MM.1S (cell line): ENCODE measurements at regions not wholly inside any gene's neighbourhood (a gene's known extent, or its start where the extent isn't known, plus 50 kb on each side); places are given as distances from the start of the nearest gene placed in this dataset.

Source experiments
- DNase-seq: peaks from one replicate; pipeline ENCODE4 v3.0.0-alpha.2; 2015
- H2AFZ ChIP-seq: fragments of 300-600 bp; sonication (generic); 2 replicates; pipeline ENCODE4 v1.6.0; 2016; ENCODE audit warnings: antibody characterized with exemption, low read length
- H3F3A ChIP-seq: fragments of 300-600 bp; sonication (generic); 2 replicates; pipeline ENCODE4 v1.6.1; 2016; ENCODE audit warnings: mild to moderate bottlenecking, antibody characterized with exemption, low read length, moderate library complexity, mixed read lengths; ENCODE audit not compliant: insufficient read depth
- H3K27ac ChIP-seq: fragments of 300-600 bp; sonication (generic); 2 replicates; pipeline ENCODE4 v1.5.1; 2016; ENCODE audit warnings: mild to moderate bottlenecking, low read length
- H3K27me3 ChIP-seq: fragments of 300-600 bp; sonication (generic); replicated peaks from 2 replicates; pipeline ENCODE4 v1.6.0; 2016; ENCODE audit warnings: low read length; ENCODE audit not compliant: insufficient read depth
- H3K36me3 ChIP-seq: fragments of 300-600 bp; sonication (generic); replicated peaks from 2 replicates; pipeline ENCODE4 v1.6.1; 2016; ENCODE audit warnings: mild to moderate bottlenecking, low read length, mixed read lengths; ENCODE audit not compliant: insufficient read depth
- H3K4me1 ChIP-seq: fragments of 300-600 bp; sonication (generic); 2 replicates; pipeline ENCODE4 v1.6.1; 2016; ENCODE audit warnings: low read length, mixed read lengths
- H3K4me2 ChIP-seq: fragments of 300-600 bp; sonication (generic); 2 replicates; pipeline ENCODE4 v1.6.0; 2016; ENCODE audit warnings: low read depth, low read length
- H3K4me3 ChIP-seq: fragments of 300-600 bp; sonication (generic); 2 replicates; pipeline ENCODE4 v1.5.1; 2016; ENCODE audit warnings: low read length, mixed read lengths
- H3K79me2 ChIP-seq: fragments of 300-600 bp; sonication (generic); 2 replicates; pipeline ENCODE4 v1.6.1; 2016; ENCODE audit warnings: mixed run types, low read length, mixed read lengths
- H3K9ac ChIP-seq: fragments of 300-600 bp; sonication (generic); 2 replicates; pipeline ENCODE4 v1.6.1; 2016; ENCODE audit warnings: low read length, mixed read lengths
- H3K9me2 ChIP-seq: fragments of 300-600 bp; sonication (generic); replicated peaks from 2 replicates; pipeline ENCODE4 v1.6.1; 2016; ENCODE audit warnings: mild to moderate bottlenecking, low read length, mixed read lengths; ENCODE audit not compliant: insufficient read depth
- H3K9me3 ChIP-seq: fragments of 300-600 bp; sonication (generic); replicated peaks from 2 replicates; pipeline ENCODE4 v1.6.1; 2016; ENCODE audit warnings: mild to moderate bottlenecking, low read length, mixed read lengths; ENCODE audit not compliant: insufficient read depth
- H4K20me1 ChIP-seq: fragments of 300-600 bp; sonication (generic); 2 replicates; pipeline ENCODE4 v1.6.1; 2016; ENCODE audit warnings: mild to moderate bottlenecking, low read length, moderate library complexity, mixed read lengths; ENCODE audit not compliant: insufficient read depth
- CTCF ChIP-seq: fragments of 300-600 bp; sonication (generic); IDR thresholded peaks from 2 replicates; pipeline ENCODE4 v1.5.1; 2016; ENCODE audit warnings: antibody characterized with exemption, low read length, mixed read lengths
- EZH2 ChIP-seq: fragments of 300-600 bp; sonication (generic); optimal IDR thresholded peaks from 2 replicates; pipeline ENCODE3; 2017; ENCODE audit warnings: low read depth, mild to moderate bottlenecking, antibody characterized with exemption, low read length, mixed read lengths
- EZH2phosphoT487 ChIP-seq: fragments of 300-600 bp; sonication (generic); IDR thresholded peaks from 2 replicates; pipeline ENCODE4 v1.6.1; 2018; ENCODE audit warnings: antibody characterized with exemption, low read length

- Histone ChIP-seq H3K9me2 (no peaks in the 10 kb centered on the region), H3K9me3 (no peaks in the 10 kb centered on the region), H3K79me2 (no peaks in the 10 kb centered on the region), H3K27ac (no peak overlapping the region), H3K4me2 (no peak overlapping the region), H3K9ac (no peak overlapping the region), H2AFZ (no peak overlapping the region), H3K4me1 (no peaks in the 10 kb centered on the region), H4K20me1 (no peaks in the 10 kb centered on the region), H3K27me3 (no peaks in the 10 kb centered on the region), H3K36me3 (no peaks in the 10 kb centered on the region), H3F3A (no peaks in the 10 kb centered on the region), H3K4me3 (no peak overlapping the region)
- no peak for TF ChIP-seq CTCF
- TF ChIP-seq EZH2phosphoT487, result no peak
- no peak for TF ChIP-seq EZH2
- no peak for DNase-seq
Observed at GRCh38 chr2:19226386-19226785, 132.0 kb downstream of the OSR1 start.

GRCh38 chr2:19225931-19226330 lies 132.5 kb downstream of the OSR1 start:
- Histone ChIP-seq H3K9ac (no peak overlapping the region), H3K79me2 (no peaks in the 10 kb centered on the region), H3K4me2 (no peak overlapping the region), H3K4me3 (no peak overlapping the region), H3K4me1 (no peaks in the 10 kb centered on the region), H3K9me3 (no peaks in the 10 kb centered on the region), H4K20me1 (no peaks in the 10 kb centered on the region), H3K27ac (no peak overlapping the region), H3K27me3 (no peaks in the 10 kb centered on the region), H3K9me2 (no peaks in the 10 kb centered on the region), H3F3A (no peaks in the 10 kb centered on the region), H2AFZ (no peak overlapping the region), H3K36me3 (no peaks in the 10 kb centered on the region)
- DNase-seq, result no peak
- TF ChIP-seq EZH2 (no peak), EZH2phosphoT487 (no peak), CTCF (no peak)

DNA sequence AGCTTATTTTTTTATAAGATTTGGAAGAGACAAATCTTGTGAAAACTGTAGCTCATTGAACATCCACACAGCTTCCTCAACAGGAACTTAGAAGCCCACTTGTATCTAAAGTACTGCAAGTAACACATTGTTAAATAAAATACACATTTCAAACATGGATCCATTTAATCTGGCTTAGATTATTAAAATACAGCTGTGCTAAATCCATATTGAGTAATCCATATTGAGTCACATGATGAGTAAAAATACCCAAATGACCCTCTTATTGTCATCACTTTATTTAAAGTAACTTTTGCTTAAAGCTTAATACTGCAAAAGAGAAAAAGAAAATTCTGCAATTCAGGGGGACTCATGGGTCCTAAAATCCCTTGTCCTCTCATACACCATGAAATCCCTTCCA lies 133.3 kb downstream of the OSR1 start:
- Histone ChIP-seq H3K9me2 (no peaks in the 10 kb centered on the region), H3K9me3 (no peaks in the 10 kb centered on the region), H4K20me1 (no peaks in the 10 kb centered on the region), H3K4me1 (no peaks in the 10 kb centered on the region), H3K4me2 (no peak overlapping the region), H3K27ac (no peak overlapping the region), H2AFZ (no peak overlapping the region), H3K36me3 (no peaks in the 10 kb centered on the region), H3F3A (no peaks in the 10 kb centered on the region), H3K9ac (no peak overlapping the region), H3K4me3 (no peak overlapping the region), H3K79me2 (no peaks in the 10 kb centered on the region), H3K27me3 (no peaks in the 10 kb centered on the region)
- TF ChIP-seq CTCF (no peak), EZH2 (no peak), EZH2phosphoT487 (no peak)
- no peak for DNase-seq
